Fibroblast of lung (primary cell): ENCODE measurements at regions not wholly inside any gene's neighbourhood (a gene's known extent, or its start where the extent isn't known, plus 50 kb on each side); places are given as distances from the start of the nearest gene placed in this dataset.

Source experiments
- DNase-seq, 2 donors: peaks; one replicate each; pipeline versions ENCODE4 v3.0.0 to v3.0.0-alpha.2; 2010; ENCODE audit warnings: low read depth in 2 of 2
- H2AFZ ChIP-seq: 2 replicates; pipeline ENCODE4 v1.5.1; 2012; ENCODE audit warnings: low read length, control low read depth, inconsistent platforms
- H3K27ac ChIP-seq: 2 replicates; pipeline ENCODE4 v1.5.1; 2011; ENCODE audit warnings: low read length, control low read depth; ENCODE audit not compliant: insufficient read depth
- H3K27me3 ChIP-seq: 2 replicates; pipeline ENCODE4 v1.5.1; 2011; ENCODE audit warnings: mild to moderate bottlenecking, low read length; ENCODE audit not compliant: control insufficient read depth, insufficient read depth
- H3K36me3 ChIP-seq: 2 replicates; pipeline ENCODE4 v1.5.1; 2011; ENCODE audit warnings: low read length; ENCODE audit not compliant: control insufficient read depth, insufficient read depth
- H3K4me1 ChIP-seq: 2 replicates; pipeline ENCODE4 v1.5.1; 2011; ENCODE audit warnings: low read length; ENCODE audit not compliant: control insufficient read depth, insufficient read depth; ENCODE audit errors: extremely low read depth
- H3K4me2 ChIP-seq: 2 replicates; pipeline ENCODE4 v1.5.1; 2011; ENCODE audit warnings: low read length, control low read depth; ENCODE audit not compliant: insufficient read depth; ENCODE audit errors: extremely low read depth
- H3K4me3 ChIP-seq, 4 experiments: fragments of 200-600 bp in 1 of 4; sonication (generic) in 1 of 4; replicated peaks in 1 of 4; 2 replicates each; pipeline ENCODE4 v1.5.1; 2011 to 2016; ENCODE audit warnings: low read length in 4 of 4, low read depth in 3 of 4, mild to moderate bottlenecking in 3 of 4, control low read depth in 2 of 4, inconsistent platforms in 1 of 4, mixed read lengths in 1 of 4; ENCODE audit not compliant: insufficient read depth in 1 of 4; ENCODE audit errors: control extremely low read depth in 1 of 4
- H3K79me2 ChIP-seq: 2 replicates; pipeline ENCODE4 v1.5.1; 2012; ENCODE audit warnings: mild to moderate bottlenecking, low read length, inconsistent platforms; ENCODE audit not compliant: control insufficient read depth, insufficient read depth
- H3K9ac ChIP-seq: 2 replicates; pipeline ENCODE4 v1.5.1; 2011; ENCODE audit warnings: mild to moderate bottlenecking, low read length, control low read depth; ENCODE audit not compliant: insufficient read depth
- H3K9me3 ChIP-seq: 2 replicates; pipeline ENCODE4 v1.5.1; 2012; ENCODE audit warnings: low read depth, low read length; ENCODE audit not compliant: control insufficient read depth, insufficient read depth
- H4K20me1 ChIP-seq: 2 replicates; pipeline ENCODE4 v1.5.1; 2011; ENCODE audit warnings: low read length; ENCODE audit not compliant: control insufficient read depth, insufficient read depth; ENCODE audit errors: extremely low read depth
- CTCF ChIP-seq, 2 donors: IDR thresholded peaks in 1 of 2; conservative IDR thresholded peaks in 1 of 2; 1 replicate in 1 of 2; 2 replicates in 1 of 2; pipeline ENCODE4 v1.5.1; 2011 to 2012; ENCODE audit warnings: low read length in 2 of 2, control low read depth in 1 of 2, inconsistent platforms in 1 of 2, low read depth in 1 of 2, mild to moderate bottlenecking in 1 of 2
- EZH2 ChIP-seq: IDR thresholded peaks from 2 replicates; pipeline ENCODE4 v1.5.1; 2012; ENCODE audit warnings: low read length, control low read depth, mild to moderate bottlenecking; ENCODE audit errors: missing control alignments

- Histone ChIP-seq H3K9ac (no peak overlapping the region), H3K79me2 (no peaks in the 10 kb centered on the region), H4K20me1 (no peaks in the 10 kb centered on the region), H2AFZ (no peak overlapping the region), H3K27me3 (no peaks in the 10 kb centered on the region), H3K4me2 (peak overlapping the region; percentile 40), H3K36me3 (no peaks in the 10 kb centered on the region), H3K27ac (no peak overlapping the region), H3K4me3 (no peak overlapping the region), H3K9me3 (no peaks in the 10 kb centered on the region), H3K4me1 (no peaks in the 10 kb centered on the region)
- DNase-seq, result peak; percentile 12 to 57
- no peak for TF ChIP-seq EZH2
- no peak for TF ChIP-seq CTCF (conservative IDR thresholded peaks at IDR 0.05 in 1 of 2, IDR thresholded peaks at IDR 0.05 in 1 of 2; ENCODE audit: low read depth in 1 of 2, low read length in 2 of 2)
Measured at GRCh38 chr12:77352946-77353345, 287.6 kb upstream of the E2F7 start.

DNA sequence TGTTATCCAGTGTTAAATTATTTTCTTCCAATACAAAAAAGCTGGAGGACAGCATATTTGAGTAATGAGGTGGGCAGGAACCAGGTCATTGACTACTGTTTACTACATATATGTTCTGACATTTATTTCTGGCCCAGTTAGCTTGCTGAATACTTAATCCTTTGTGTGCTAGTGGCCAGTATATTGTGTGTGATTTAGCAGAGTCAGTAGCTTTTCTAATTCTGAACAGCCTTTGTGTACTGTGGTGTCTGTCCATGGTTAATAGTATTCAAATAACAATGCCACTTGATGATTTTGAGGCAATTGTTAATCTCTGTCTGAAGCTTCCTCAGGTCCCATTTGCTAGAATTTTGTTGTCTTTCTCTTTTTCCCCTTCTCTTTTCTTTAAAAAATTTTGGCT is 286.5 kb upstream of the E2F7 start:
- Histone ChIP-seq H3K27me3 (no peaks in the 10 kb centered on the region), H3K4me1 (no peaks in the 10 kb centered on the region), H2AFZ (no peak overlapping the region), H4K20me1 (no peaks in the 10 kb centered on the region), H3K4me3 (no peak overlapping the region), H3K9ac (no peak overlapping the region), H3K36me3 (no peaks in the 10 kb centered on the region), H3K27ac (no peak overlapping the region), H3K79me2 (no peaks in the 10 kb centered on the region), H3K9me3 (no peaks in the 10 kb centered on the region), H3K4me2 (no peak overlapping the region)
- DNase-seq, result no peak
- TF ChIP-seq CTCF (conservative IDR thresholded peaks at IDR 0.05 in 1 of 2, IDR thresholded peaks at IDR 0.05 in 1 of 2; ENCODE audit: low read depth in 1 of 2, low read length in 2 of 2) (no peak), EZH2 (no peak)

GRCh38 chr12:77349689-77350370 is 284.5 kb upstream of the E2F7 start:
- no peaks in the 10 kb centered on the region for H3K4me1 ChIP-seq
- no peaks in the 10 kb centered on the region for H3K9me3 ChIP-seq
- no peak overlapping the region for H3K9ac ChIP-seq
- TF ChIP-seq CTCF (conservative IDR thresholded peaks at IDR 0.05 in 1 of 2, IDR thresholded peaks at IDR 0.05 in 1 of 2; ENCODE audit: low read depth in 1 of 2, low read length in 2 of 2) (no peak), EZH2 (no peak)
- H3K79me2 ChIP-seq, result no peaks in the 10 kb centered on the region
- H3K36me3 ChIP-seq, result no peaks in the 10 kb centered on the region
- DNase-seq, result peak in 1 of 2 donors; percentile 8
- H3K4me3 ChIP-seq, result no peak overlapping the region
- H4K20me1 ChIP-seq, result no peaks in the 10 kb centered on the region
- H3K4me2 ChIP-seq, result no peak overlapping the region
- H3K27ac ChIP-seq, result no peak overlapping the region
- H2AFZ ChIP-seq, result no peak overlapping the region
- no peaks in the 10 kb centered on the region for H3K27me3 ChIP-seq
